ENCODE measurements at regions not wholly inside any gene's neighbourhood (a gene's known extent, or its start where the extent isn't known, plus 50 kb on each side); places are given as distances from the start of the nearest gene placed in this dataset.

DNA sequence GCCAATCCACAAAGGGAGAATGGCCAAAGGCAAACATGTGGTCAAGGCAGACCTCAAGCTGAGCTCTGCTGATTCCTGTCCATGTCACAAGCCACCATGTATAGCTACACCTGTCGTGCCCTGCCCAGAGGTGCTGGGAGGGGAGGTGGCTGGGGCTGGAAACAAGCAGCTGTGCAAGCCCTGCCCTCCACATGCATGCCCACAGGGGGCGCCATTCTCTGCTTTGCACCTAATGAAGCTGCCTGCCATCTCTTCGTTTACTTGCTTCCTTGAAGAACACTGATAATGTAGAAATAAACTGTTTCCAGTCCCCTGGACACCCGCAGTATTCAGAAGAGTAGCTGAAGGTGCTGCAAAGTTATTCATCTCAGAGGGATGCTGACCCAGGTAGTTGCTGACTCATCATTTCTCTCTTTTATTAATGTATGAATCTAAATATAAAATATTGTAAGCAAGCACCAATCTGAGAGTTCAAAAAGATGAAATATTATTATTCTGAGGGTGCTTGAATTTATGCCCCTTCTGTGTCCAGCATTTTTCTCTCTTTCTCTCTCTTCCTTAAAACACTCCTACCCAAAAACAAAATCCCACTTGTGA, 278.6 kb downstream of the ADGRA3 start:
- Histone ChIP-seq H3K27me3 (no peaks in the 10 kb centered on the region), H3K4me3 (no peak overlapping the region), H3K9ac (no peak overlapping the region), H3K27ac (no peak overlapping the region), H3K4me2 (no peak overlapping the region), H3K36me3 (no peaks in the 10 kb centered on the region), H3K9me3 (replicated peaks in 1 of 11) (no peaks in the 10 kb centered on the region), H3K4me1 (no peaks in the 10 kb centered on the region; a peak in 1 of 20 replicates), H4K20me1 (no peaks in the 10 kb centered on the region)
- no peak for TF ChIP-seq Cebpa-rat (IDR thresholded peaks at IDR 0.05)

DNA sequence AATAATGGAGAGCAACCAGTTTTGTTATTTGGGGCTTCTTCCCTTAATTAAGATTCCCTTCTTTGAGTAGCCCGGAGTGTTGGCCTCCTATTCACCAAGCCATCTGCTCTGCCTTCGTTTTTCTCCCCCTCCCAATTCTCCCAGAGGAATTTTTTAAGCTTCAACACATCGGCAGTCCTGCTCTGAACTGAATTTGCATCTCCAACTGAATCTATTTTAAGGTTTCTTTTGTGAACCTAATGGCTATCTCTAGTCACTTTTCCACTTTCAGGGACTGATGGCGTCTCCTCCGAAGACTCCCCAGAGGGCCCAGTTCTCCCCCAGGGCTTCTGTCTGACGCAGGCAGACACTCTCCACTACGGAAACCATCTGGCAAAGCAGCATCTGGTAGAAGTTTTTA, 280.2 kb downstream of the ADGRA3 start:
- no peak overlapping the region for H3K9ac ChIP-seq
- H3K27ac ChIP-seq = no peak overlapping the region
- H3K36me3 ChIP-seq = no peaks in the 10 kb centered on the region
- no peaks in the 10 kb centered on the region for H4K20me1 ChIP-seq
- TF ChIP-seq Cebpa-rat (IDR thresholded peaks at IDR 0.05) = no peak
- no peaks in the 10 kb centered on the region for H3K27me3 ChIP-seq
- H3K4me1 ChIP-seq = no peaks in the 10 kb centered on the region; a peak in 1 of 20 replicates
- H3K9me3 ChIP-seq (replicated peaks in 1 of 11) = no peaks in the 10 kb centered on the region
- H3K4me3 ChIP-seq = no peak overlapping the region
- H3K4me2 ChIP-seq = no peak overlapping the region

DNA sequence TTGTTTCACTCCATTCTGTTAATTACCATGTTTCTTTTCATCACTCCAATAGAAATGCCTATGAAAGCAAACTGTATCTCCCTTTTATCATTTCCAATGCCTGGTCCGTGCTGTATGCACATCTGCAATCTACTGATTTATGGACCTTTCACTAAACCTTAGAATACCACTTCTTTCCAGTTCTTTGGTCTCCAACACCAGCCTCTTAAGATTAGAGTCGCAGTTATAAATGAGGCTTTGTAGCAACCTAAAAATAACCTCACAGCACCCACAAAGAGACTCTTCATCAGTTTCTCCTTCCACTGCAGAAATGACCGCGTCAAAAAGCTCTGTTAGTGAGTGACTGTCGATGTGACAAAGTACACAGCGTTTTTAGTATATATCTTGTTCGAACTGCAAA, 282.6 kb downstream of the ADGRA3 start:
- no peak overlapping the region for H3K4me2 ChIP-seq
- TF ChIP-seq Cebpa-rat (IDR thresholded peaks at IDR 0.05) = no peak
- H4K20me1 ChIP-seq = no peaks in the 10 kb centered on the region
- H3K27me3 ChIP-seq = no peaks in the 10 kb centered on the region
- H3K4me1 ChIP-seq = no peaks in the 10 kb centered on the region; a peak in 1 of 20 replicates
- no peak overlapping the region for H3K27ac ChIP-seq
- H3K9me3 ChIP-seq (replicated peaks in 1 of 11) = no peaks in the 10 kb centered on the region
- no peak overlapping the region for H3K9ac ChIP-seq
- no peak overlapping the region for H3K4me3 ChIP-seq
- H3K36me3 ChIP-seq = no peaks in the 10 kb centered on the region

DNA sequence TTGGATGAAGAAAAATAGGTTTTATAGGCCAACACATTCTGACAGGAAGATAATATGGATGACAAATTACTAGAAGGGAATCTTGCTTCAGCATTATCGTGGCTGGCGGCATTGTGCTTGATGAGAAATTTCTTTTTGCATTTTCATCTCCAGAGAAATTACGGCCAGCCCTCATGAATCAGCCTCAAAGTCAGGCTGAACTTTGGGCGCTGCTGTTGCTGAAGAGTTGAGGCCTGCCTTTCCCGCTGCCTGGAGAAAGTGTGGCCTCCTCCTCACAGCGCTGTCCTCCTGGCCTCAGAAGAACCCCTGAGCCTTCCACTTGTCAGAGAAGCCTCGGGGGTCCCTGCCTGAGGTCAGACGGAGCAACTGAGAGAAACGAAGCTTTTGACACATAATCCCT, 272.4 kb upstream of the KCNIP4 start:
- no peak overlapping the region for H3K9ac ChIP-seq
- no peaks in the 10 kb centered on the region for H3K27me3 ChIP-seq
- H4K20me1 ChIP-seq = no peaks in the 10 kb centered on the region
- no peak overlapping the region for H3K27ac ChIP-seq
- H3K4me2 ChIP-seq = no peak overlapping the region
- no peaks in the 10 kb centered on the region for H3K36me3 ChIP-seq
- no peak overlapping the region for H3K4me3 ChIP-seq
- H3K4me1 ChIP-seq = no peaks in the 10 kb centered on the region
- no peak for TF ChIP-seq Cebpa-rat (IDR thresholded peaks at IDR 0.05)
- no peaks in the 10 kb centered on the region for H3K9me3 ChIP-seq (replicated peaks in 1 of 11)

DNA sequence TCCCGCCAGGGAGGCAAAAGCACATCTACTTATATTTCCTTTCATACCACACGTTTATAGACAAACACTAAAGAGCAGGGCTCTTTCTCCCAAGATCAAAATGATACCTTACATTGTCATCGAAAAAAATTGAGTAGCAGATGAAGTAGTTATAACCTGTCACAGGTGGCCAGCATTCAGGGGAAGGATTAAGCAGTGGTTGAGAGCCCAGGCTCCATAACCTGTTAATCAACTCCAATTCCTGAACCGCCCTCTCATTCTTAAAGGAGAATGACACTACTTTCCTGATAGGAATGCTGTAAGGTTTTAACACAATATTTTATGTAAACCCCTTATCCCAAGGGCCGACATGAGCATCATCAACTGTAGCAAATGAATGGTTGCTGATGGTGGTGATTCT, 268.9 kb upstream of the KCNIP4 start:
- TF ChIP-seq Cebpa-rat (IDR thresholded peaks at IDR 0.05) = no peak
- Histone ChIP-seq H3K9me3 (replicated peaks in 1 of 11) (no peaks in the 10 kb centered on the region), H3K4me1 (no peaks in the 10 kb centered on the region), H3K27me3 (no peaks in the 10 kb centered on the region), H3K4me3 (no peak overlapping the region), H3K36me3 (no peaks in the 10 kb centered on the region), H3K9ac (no peak overlapping the region), H3K27ac (no peak overlapping the region), H4K20me1 (no peaks in the 10 kb centered on the region), H3K4me2 (no peak overlapping the region)

DNA sequence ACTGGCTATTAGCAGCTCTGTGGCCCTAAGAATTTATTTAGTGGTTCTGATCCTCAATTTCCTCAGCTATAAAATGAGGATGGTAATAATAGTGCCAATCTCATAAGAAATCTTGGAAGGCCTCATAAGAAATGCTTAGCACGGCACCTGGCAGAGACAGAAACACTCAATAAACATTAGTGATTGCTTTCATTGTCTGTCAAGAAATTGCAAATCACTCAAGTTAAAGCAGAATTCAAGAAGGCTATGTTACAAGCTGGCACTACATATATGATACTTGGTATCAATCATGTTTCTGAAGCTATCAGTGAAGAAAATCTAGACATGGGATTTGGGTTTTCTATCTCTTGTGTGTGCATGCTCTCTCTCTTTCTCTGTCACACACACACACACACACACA, 267.7 kb upstream of the KCNIP4 start:
- no peak for TF ChIP-seq Cebpa-rat (IDR thresholded peaks at IDR 0.05)
- no peak overlapping the region for H3K4me3 ChIP-seq

DNA sequence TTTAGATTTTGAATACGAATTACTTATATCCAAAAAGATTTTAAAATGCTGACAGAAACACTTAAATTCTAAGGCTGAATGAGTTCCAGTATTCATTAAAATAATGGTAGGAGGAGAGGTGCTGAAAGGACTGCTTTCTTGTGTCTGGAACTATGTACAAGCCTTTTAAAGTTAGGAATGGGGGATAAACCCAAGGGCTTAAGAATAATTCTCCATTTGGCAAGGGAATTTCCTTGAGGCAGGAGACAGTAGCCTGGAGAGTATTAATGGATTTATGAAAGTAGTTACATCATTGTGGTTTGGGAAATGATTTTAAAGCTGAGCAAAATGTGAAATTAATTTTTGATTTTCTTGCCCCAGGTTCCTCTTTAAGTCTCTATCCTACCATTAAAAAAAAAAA, 266.5 kb upstream of the KCNIP4 start:
- Histone ChIP-seq H3K9me3 (replicated peaks in 1 of 11) (no peaks in the 10 kb centered on the region), H3K27ac (no peak overlapping the region), H4K20me1 (no peaks in the 10 kb centered on the region), H3K27me3 (no peaks in the 10 kb centered on the region), H3K36me3 (no peaks in the 10 kb centered on the region), H3K4me3 (no peak overlapping the region), H3K9ac (no peak overlapping the region), H3K4me2 (no peak overlapping the region), H3K4me1 (no peaks in the 10 kb centered on the region)
- no peak for TF ChIP-seq Cebpa-rat (IDR thresholded peaks at IDR 0.05)

More for the DNA sequence above, 267.7 kb upstream of the KCNIP4 start:
- no peaks in the 10 kb centered on the region for H4K20me1 ChIP-seq
- no peak overlapping the region for H3K9ac ChIP-seq
- H3K9me3 ChIP-seq (replicated peaks in 1 of 11) = no peaks in the 10 kb centered on the region
- no peaks in the 10 kb centered on the region for H3K27me3 ChIP-seq
- H3K4me1 ChIP-seq = no peaks in the 10 kb centered on the region
- H3K4me2 ChIP-seq = no peak overlapping the region
- no peaks in the 10 kb centered on the region for H3K36me3 ChIP-seq
- no peak overlapping the region for H3K27ac ChIP-seq

DNA sequence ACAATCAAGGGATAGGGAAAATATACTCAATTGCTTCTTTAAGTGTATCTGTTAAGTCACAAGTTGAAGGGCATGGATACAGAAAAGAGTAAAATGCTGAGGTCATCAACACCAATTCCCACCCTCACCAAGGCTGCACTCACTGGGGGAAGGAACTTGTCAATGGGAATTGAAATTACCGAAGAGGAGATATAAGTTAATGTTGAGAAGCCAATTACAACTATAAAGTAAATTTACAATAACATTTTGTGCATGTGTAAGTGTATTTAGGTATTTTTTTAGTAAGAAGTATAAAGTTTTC, 255.1 kb upstream of the KCNIP4 start:
- no peak overlapping the region for H3K27ac ChIP-seq
- TF ChIP-seq Cebpa-rat (IDR thresholded peaks at IDR 0.05) = no peak

DNA sequence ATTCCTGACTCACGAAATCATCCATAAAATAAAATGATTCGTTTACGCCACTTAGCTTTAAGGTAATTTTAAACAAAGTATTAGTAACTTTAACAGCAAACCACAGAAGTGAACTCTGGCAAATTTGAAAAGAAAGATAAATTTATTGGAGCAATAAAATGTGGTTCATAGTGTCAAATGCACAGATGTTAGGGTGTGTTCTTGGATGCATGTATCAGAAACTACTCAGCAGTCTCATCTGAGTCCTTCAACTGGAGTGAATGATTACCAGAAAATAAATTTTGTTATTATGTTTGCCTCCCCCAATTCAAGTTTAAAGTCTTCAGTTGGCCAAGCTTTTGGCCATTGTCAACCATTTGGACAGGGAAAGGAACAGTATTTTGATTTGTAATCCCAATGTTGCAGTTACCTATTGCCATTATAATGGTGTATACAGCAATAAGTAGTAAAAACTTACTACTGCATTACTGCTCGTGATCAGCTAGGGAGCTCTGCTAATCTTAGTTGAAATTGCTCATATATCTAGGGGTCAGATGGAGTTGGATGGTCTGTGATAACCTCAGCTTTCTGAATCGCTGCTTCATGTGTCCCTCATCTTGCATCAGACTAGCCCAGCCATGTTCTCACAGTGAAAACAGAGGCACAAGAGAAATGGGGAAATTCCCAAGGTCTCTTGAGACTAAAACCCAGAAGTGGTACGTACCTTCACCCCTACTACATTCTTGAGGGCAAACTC, 254.6 kb upstream of the KCNIP4 start:
- TF ChIP-seq Cebpa-rat (IDR thresholded peaks at IDR 0.05) = no peak
- no peak overlapping the region for H3K4me3 ChIP-seq
- no peak overlapping the region for H3K9ac ChIP-seq
- no peaks in the 10 kb centered on the region for H3K9me3 ChIP-seq (replicated peaks in 1 of 11)
- H3K4me1 ChIP-seq = no peaks in the 10 kb centered on the region
- H3K27me3 ChIP-seq = no peaks in the 10 kb centered on the region
- H3K27ac ChIP-seq = no peak overlapping the region
- no peaks in the 10 kb centered on the region for H3K36me3 ChIP-seq
- H4K20me1 ChIP-seq = no peaks in the 10 kb centered on the region
- H3K4me2 ChIP-seq = no peak overlapping the region

More for the DNA sequence above, 255.1 kb upstream of the KCNIP4 start:
- H3K9ac ChIP-seq = no peak overlapping the region
- no peak overlapping the region for H3K4me3 ChIP-seq
- H3K9me3 ChIP-seq (replicated peaks in 1 of 11) = no peaks in the 10 kb centered on the region
- H3K4me1 ChIP-seq = no peaks in the 10 kb centered on the region
- no peaks in the 10 kb centered on the region for H3K36me3 ChIP-seq
- H4K20me1 ChIP-seq = no peaks in the 10 kb centered on the region
- no peak overlapping the region for H3K4me2 ChIP-seq
- no peaks in the 10 kb centered on the region for H3K27me3 ChIP-seq

DNA sequence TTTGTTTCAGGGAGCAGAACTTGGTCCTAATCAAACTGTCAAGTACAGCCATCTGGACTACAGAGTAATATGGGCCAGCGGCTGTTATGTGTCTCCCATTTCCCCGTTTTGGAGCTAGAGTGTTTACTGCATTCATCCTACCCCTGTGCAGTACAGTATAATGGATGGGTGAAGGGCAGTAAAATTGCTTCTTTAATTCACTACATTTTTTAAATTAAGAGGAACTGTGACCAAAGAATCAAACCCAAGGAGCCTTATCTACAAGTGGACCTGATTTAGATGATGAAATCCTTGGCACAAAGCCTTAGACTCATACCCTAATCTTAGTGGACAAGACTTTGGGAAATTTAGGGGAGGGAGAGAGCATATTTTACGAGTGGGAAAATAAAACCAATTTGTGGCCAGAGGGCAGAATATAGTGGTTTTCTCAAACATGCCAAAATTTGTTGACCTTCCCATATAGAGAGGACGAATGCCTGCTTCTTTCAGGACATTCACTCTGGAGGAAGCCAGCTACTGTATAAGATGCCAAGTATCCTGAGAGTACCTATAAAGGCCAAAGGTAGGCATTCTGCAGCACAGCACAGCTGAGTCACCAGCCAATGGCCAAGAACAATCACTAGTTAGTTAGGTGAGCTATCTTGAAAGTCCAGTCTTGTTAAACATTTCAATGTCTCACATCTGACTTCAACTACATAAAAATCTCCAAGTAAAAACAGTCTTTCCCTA, 253.8 kb upstream of the KCNIP4 start:
- no peak overlapping the region for H3K27ac ChIP-seq
- H3K9ac ChIP-seq = no peak overlapping the region
- no peaks in the 10 kb centered on the region for H3K27me3 ChIP-seq
- no peak for TF ChIP-seq Cebpa-rat (IDR thresholded peaks at IDR 0.05)
- no peaks in the 10 kb centered on the region for H4K20me1 ChIP-seq
- H3K36me3 ChIP-seq = no peaks in the 10 kb centered on the region
- H3K9me3 ChIP-seq (replicated peaks in 1 of 11) = no peaks in the 10 kb centered on the region
- no peaks in the 10 kb centered on the region for H3K4me1 ChIP-seq
- no peak overlapping the region for H3K4me3 ChIP-seq
- no peak overlapping the region for H3K4me2 ChIP-seq
